GM06990 (cell line): ENCODE measurements at regions not wholly inside any gene's neighbourhood (a gene's known extent, or its start where the extent isn't known, plus 50 kb on each side); places are given as distances from the start of the nearest gene placed in this dataset.

Source experiments
- DNase-seq: peaks from one replicate; pipeline ENCODE4 v3.0.0-alpha.2; 2011; ENCODE audit not compliant: insufficient read length; ENCODE audit errors: extremely low read depth
- H3K27me3 ChIP-seq: replicated peaks from 2 replicates; pipeline ENCODE4 v1.6.0; 2011; ENCODE audit warnings: low read length; ENCODE audit not compliant: control insufficient read depth, insufficient read depth
- H3K36me3 ChIP-seq: 2 replicates; pipeline ENCODE4 v1.5.1; 2011; ENCODE audit warnings: low read length; ENCODE audit not compliant: control insufficient read depth, insufficient read depth
- H3K4me3 ChIP-seq: replicated peaks from 2 replicates; pipeline ENCODE4 v1.5.1; 2011; ENCODE audit warnings: low read depth, mild to moderate bottlenecking, control low read depth, low read length
- TF ChIP-seq, protein P1 (sequence below): IDR thresholded peaks from 2 replicates; pipeline ENCODE4 v1.5.1; 2011; ENCODE audit warnings: low read length, control low read depth, mild to moderate bottlenecking, inconsistent platforms; ENCODE audit not compliant: insufficient read depth, poor library complexity, severe bottlenecking

- Histone ChIP-seq H3K27me3 (no peaks in the 10 kb centered on the region), H3K36me3 (no peaks in the 10 kb centered on the region), H3K4me3 (no peak overlapping the region)
- TF ChIP-seq, protein P1, sequence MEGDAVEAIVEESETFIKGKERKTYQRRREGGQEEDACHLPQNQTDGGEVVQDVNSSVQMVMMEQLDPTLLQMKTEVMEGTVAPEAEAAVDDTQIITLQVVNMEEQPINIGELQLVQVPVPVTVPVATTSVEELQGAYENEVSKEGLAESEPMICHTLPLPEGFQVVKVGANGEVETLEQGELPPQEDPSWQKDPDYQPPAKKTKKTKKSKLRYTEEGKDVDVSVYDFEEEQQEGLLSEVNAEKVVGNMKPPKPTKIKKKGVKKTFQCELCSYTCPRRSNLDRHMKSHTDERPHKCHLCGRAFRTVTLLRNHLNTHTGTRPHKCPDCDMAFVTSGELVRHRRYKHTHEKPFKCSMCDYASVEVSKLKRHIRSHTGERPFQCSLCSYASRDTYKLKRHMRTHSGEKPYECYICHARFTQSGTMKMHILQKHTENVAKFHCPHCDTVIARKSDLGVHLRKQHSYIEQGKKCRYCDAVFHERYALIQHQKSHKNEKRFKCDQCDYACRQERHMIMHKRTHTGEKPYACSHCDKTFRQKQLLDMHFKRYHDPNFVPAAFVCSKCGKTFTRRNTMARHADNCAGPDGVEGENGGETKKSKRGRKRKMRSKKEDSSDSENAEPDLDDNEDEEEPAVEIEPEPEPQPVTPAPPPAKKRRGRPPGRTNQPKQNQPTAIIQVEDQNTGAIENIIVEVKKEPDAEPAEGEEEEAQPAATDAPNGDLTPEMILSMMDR: no peak
- DNase-seq: no peak
Observed at GRCh38 chr6:144586986-144587385, 301.9 kb downstream of the UTRN start.

- H3K27me3 ChIP-seq: no peaks in the 10 kb centered on the region; the same call in 1 of the 2 replicates
- no peaks in the 10 kb centered on the region for H3K36me3 ChIP-seq
- peak; percentile 22 for DNase-seq
- TF ChIP-seq, protein P1: no peak
- H3K4me3 ChIP-seq: no peak overlapping the region
Observed at GRCh38 chr6:144588697-144589325, 303.7 kb downstream of the UTRN start.

GRCh38 chr6:144590532-144590931 lies 305.4 kb downstream of the UTRN start:
- H3K4me3 ChIP-seq: no peak overlapping the region
- no peaks in the 10 kb centered on the region for H3K36me3 ChIP-seq
- no peak for DNase-seq
- no peaks in the 10 kb centered on the region; the same call in 1 of the 2 replicates for H3K27me3 ChIP-seq
- TF ChIP-seq, protein P1: no peak

DNA sequence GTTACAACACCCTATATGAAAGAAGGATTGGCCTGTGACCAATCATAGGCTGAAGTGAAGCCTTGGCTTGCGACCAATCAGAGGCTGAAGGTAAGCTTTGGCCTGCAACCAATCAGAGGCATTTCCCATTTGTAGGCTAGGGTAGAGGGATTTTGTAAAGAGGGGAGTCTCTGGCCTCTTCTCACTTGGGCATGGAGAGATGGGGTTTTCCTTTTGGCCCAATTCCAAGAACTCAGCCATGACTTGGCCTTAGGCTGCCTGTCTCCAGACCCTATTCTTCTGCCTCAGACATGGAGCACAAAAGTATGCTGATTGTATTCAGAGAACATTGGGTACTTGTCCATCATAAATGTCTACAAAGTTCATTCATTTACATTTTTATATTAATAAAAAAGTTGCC lies 308.3 kb downstream of the UTRN start:
- no peak overlapping the region for H3K4me3 ChIP-seq
- H3K27me3 ChIP-seq: no peaks in the 10 kb centered on the region; the same call in 1 of the 2 replicates
- TF ChIP-seq, protein P1: no peak
- H3K36me3 ChIP-seq: no peaks in the 10 kb centered on the region
- DNase-seq: no peak

DNA sequence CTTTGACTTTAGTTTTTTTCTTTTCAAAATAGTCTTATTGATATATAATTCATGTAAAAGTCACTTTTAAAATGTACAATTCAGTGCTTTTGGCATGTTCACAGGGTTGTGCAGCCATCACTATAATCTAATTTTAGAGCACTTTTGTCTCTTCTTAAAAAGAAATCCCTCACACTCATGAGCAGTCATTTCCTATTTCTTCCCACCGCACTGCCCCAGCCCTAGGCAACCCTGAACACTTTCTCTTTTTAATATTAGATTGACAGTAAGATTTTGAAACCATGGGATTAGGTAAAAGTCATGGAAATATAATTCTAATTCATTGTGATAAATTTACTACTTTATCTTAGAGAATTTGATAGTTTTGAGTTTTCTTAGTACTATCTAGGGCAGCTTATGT lies 309.4 kb downstream of the UTRN start:
- Histone ChIP-seq H3K4me3 (no peak overlapping the region), H3K36me3 (no peaks in the 10 kb centered on the region), H3K27me3 (no peaks in the 10 kb centered on the region; the same call in 1 of the 2 replicates)
- TF ChIP-seq, protein P1: no peak
- DNase-seq: no peak

- DNase-seq: no peak
- no peaks in the 10 kb centered on the region for H3K36me3 ChIP-seq
Observed at GRCh38 chr6:144595266-144595665, 310.1 kb downstream of the UTRN start.

More at GRCh38 chr6:144595266-144595665, 310.1 kb downstream of the UTRN start:
- no peaks in the 10 kb centered on the region; the same call in 1 of the 2 replicates for H3K27me3 ChIP-seq
- TF ChIP-seq, protein P1: no peak
- H3K4me3 ChIP-seq: no peak overlapping the region
